CD14-positive monocyte (primary cell): ENCODE measurements at regions not wholly inside any gene's neighbourhood (a gene's known extent, or its start where the extent isn't known, plus 50 kb on each side); places are given as distances from the start of the nearest gene placed in this dataset.

ENCODE experiments used
- DNase-seq, 3 donors: peaks; one replicate each; pipeline ENCODE4 v3.0.0-alpha.2; 2011 to 2022
- H2AFZ ChIP-seq: 2 replicates; pipeline ENCODE4 v1.6.0; 2012; ENCODE audit warnings: mild to moderate bottlenecking, low read depth, low read length, inconsistent platforms; ENCODE audit not compliant: insufficient read depth, poor library complexity, severe bottlenecking
- H3K27ac ChIP-seq, 2 donors: 1 replicate in 1 of 2; 2 replicates in 1 of 2; pipeline ENCODE4 v1.5.1; 2012 to 2013; ENCODE audit warnings: low read length in 2 of 2, control low read depth in 1 of 2, inconsistent platforms in 1 of 2, low read depth in 1 of 2, mild to moderate bottlenecking in 1 of 2
- H3K27me3 ChIP-seq, 2 donors: one replicate each; pipeline versions ENCODE4 v1.6.0 to v1.6.1; 2011 to 2013; ENCODE audit warnings: low read length in 2 of 2; ENCODE audit not compliant: control insufficient read depth in 2 of 2, insufficient read depth in 2 of 2
- H3K36me3 ChIP-seq, 2 donors: replicated peaks in 1 of 2; 1 replicate in 1 of 2; 2 replicates in 1 of 2; pipeline versions ENCODE4 v1.5.1 to v1.6.1; 2012 to 2013; ENCODE audit warnings: low read length in 2 of 2, control low read depth in 1 of 2, inconsistent platforms in 1 of 2, mild to moderate bottlenecking in 1 of 2; ENCODE audit not compliant: insufficient read depth in 2 of 2, control insufficient read depth in 1 of 2
- H3K4me1 ChIP-seq, 2 donors: 1 replicate in 1 of 2; 2 replicates in 1 of 2; pipeline versions ENCODE4 v1.5.1 to v1.6.1; 2012 to 2013; ENCODE audit warnings: low read length in 2 of 2, control low read depth in 1 of 2, inconsistent platforms in 1 of 2, mild to moderate bottlenecking in 1 of 2, moderate library complexity in 1 of 2; ENCODE audit not compliant: insufficient read depth in 2 of 2, control insufficient read depth in 1 of 2
- H3K4me2 ChIP-seq: replicated peaks from 2 replicates; pipeline ENCODE3; 2012; ENCODE audit warnings: low read length, moderate library complexity, mild to moderate bottlenecking; ENCODE audit not compliant: poor library complexity, severe bottlenecking; ENCODE audit errors: extremely low read depth
- H3K4me3 ChIP-seq, 3 experiments: fragments of 200-600 bp in 1 of 3; sonication (generic) in 1 of 3; replicated peaks in 1 of 3; 1 replicate in 2 of 3; 2 replicates in 1 of 3; pipeline ENCODE4 v1.5.1; 2011 to 2013; ENCODE audit warnings: low read length in 3 of 3, mild to moderate bottlenecking in 3 of 3, control low read depth in 2 of 3, low read depth in 2 of 3, inconsistent platforms in 1 of 3, moderate library complexity in 1 of 3
- H3K79me2 ChIP-seq: 2 replicates; pipeline ENCODE4 v1.6.0; 2012; ENCODE audit warnings: mild to moderate bottlenecking, control low read depth, inconsistent platforms, low read length, moderate library complexity; ENCODE audit not compliant: insufficient read depth
- H3K9ac ChIP-seq: 2 replicates; pipeline ENCODE4 v1.6.0; 2017; ENCODE audit warnings: low read length, mild to moderate bottlenecking; ENCODE audit not compliant: insufficient read depth, poor library complexity, severe bottlenecking
- H3K9me3 ChIP-seq, 2 donors: replicated peaks in 1 of 2; 1 replicate in 1 of 2; 2 replicates in 1 of 2; pipeline versions ENCODE4 v1.5.1 to v1.6.1; 2012 to 2013; ENCODE audit warnings: low read length in 2 of 2, control low read depth in 1 of 2; ENCODE audit not compliant: control insufficient read depth in 1 of 2, insufficient read depth in 1 of 2
- H4K20me1 ChIP-seq: 2 replicates; pipeline ENCODE4 v1.6.0; 2012; ENCODE audit warnings: mild to moderate bottlenecking, low read length, control low read depth, moderate library complexity; ENCODE audit not compliant: insufficient read depth
- H3K27ac Mint-ChIP-seq, 7 donors: one replicate each; pipeline ENCODE4 v1.8.0; 2020; ENCODE audit warnings: mild to moderate bottlenecking in 7 of 7, mixed read lengths in 7 of 7, moderate library complexity in 6 of 7, inconsistent platforms in 2 of 7
- H3K27me3 Mint-ChIP-seq, 3 donors: one replicate each; pipeline ENCODE4 v1.8.0; 2021 to 2022; ENCODE audit warnings: low read depth in 3 of 3, mild to moderate bottlenecking in 3 of 3, mixed read lengths in 3 of 3, moderate library complexity in 3 of 3, inconsistent platforms in 1 of 3
- H3K36me3 Mint-ChIP-seq, 2 donors: one replicate each; pipeline ENCODE4 v1.8.0; 2020; ENCODE audit warnings: mixed read lengths in 2 of 2, inconsistent platforms in 1 of 2, mild to moderate bottlenecking in 1 of 2
- H3K4me1 Mint-ChIP-seq: one replicate; pipeline ENCODE4 v1.8.0; 2020; ENCODE audit warnings: mild to moderate bottlenecking, mixed read lengths
- H3K4me3 Mint-ChIP-seq, 2 donors: one replicate each; pipeline ENCODE4 v1.8.0; 2020; ENCODE audit warnings: mild to moderate bottlenecking in 2 of 2, mixed read lengths in 2 of 2, moderate library complexity in 1 of 2
- H3K9me3 Mint-ChIP-seq, 7 donors: one replicate each; pipeline ENCODE4 v1.8.0; 2020 to 2022; ENCODE audit warnings: mixed read lengths in 7 of 7, mild to moderate bottlenecking in 6 of 7, moderate library complexity in 6 of 7, inconsistent platforms in 2 of 7
- CTCF ChIP-seq: fragments of 200-600 bp; IDR thresholded peaks from one replicate; pipeline ENCODE4 v1.8.0; 2022; ENCODE audit warnings: antibody characterized with exemption, mild to moderate bottlenecking
- WGBS: methylation state at CpG from one replicate; pipeline ENCODE4 v1.1.5; 2013; ENCODE audit warnings: missing lambda C conversion rate; ENCODE audit not compliant: insufficient coverage; 5-methylcytosine and 5-hydroxymethylcytosine counted together
- intact Hi-C, 2 donors: fragments of 100-400 bp; cut with micrococcal nuclease; formaldehyde crosslinking; loops; one replicate each; pipeline versions ENCODE4 v1.15.0 to v1.15.1; 2023

GRCh38 chr5:100690036-100690560, 154.9 kb downstream of the FAM174A start:
- Histone ChIP-seq H4K20me1 (no peaks in the 10 kb centered on the region), H2AFZ (peak overlapping the region; percentile 4), H3K9me3 (peaks cover 0 to 7% of the 10 kb centered on the region in 2 donors), H3K9ac (no peak overlapping the region), H3K27ac (no peak overlapping the region), H3K79me2 (no peaks in the 10 kb centered on the region), H3K36me3 (no peaks in the 10 kb centered on the region), H3K4me3 (no peak overlapping the region), H3K4me1 (no peaks in the 10 kb centered on the region), H3K27me3 (no peaks in the 10 kb centered on the region), H3K4me2 (no peak overlapping the region)
- Mint-ChIP-seq H3K9me3 (peaks cover 3 to 10% (median 6%) of the 10 kb centered on the region in 7 donors), H3K27ac (peak overlapping the region in 1 of 7 donors; percentile 39), H3K4me1 (peaks cover 7% of the 10 kb centered on the region), H3K4me3 (no peak overlapping the region), H3K36me3 (no peaks in the 10 kb centered on the region), H3K27me3 (peaks cover 0 to 2% (median 0%) of the 10 kb centered on the region in 3 donors)
- intact Hi-C loops = no loop called here
- 93% methylated on average over 2 of the region's 4 CpGs for WGBS
- no peak for TF ChIP-seq CTCF
- no peak for DNase-seq

GRCh38 chr5:100691085-100691484, 155.9 kb downstream of the FAM174A start:
- Histone ChIP-seq H3K36me3 (no peaks in the 10 kb centered on the region), H3K4me1 (no peaks in the 10 kb centered on the region), H3K4me3 (no peak overlapping the region), H3K9ac (no peak overlapping the region), H3K27ac (no peak overlapping the region), H3K4me2 (no peak overlapping the region), H3K79me2 (no peaks in the 10 kb centered on the region), H3K27me3 (no peaks in the 10 kb centered on the region), H3K9me3 (peaks cover 0 to 7% of the 10 kb centered on the region in 2 donors), H4K20me1 (no peaks in the 10 kb centered on the region), H2AFZ (no peak overlapping the region)
- H3K27ac Mint-ChIP-seq = no peak overlapping the region
- peaks cover 3 to 10% (median 6%) of the 10 kb centered on the region in 7 donors for H3K9me3 Mint-ChIP-seq
- H3K4me1 Mint-ChIP-seq = peaks cover 7% of the 10 kb centered on the region
- DNase-seq = no peak
- no peak overlapping the region for H3K4me3 Mint-ChIP-seq
- intact Hi-C loops = no loop called here
- H3K27me3 Mint-ChIP-seq = peaks cover 0 to 2% (median 0%) of the 10 kb centered on the region in 3 donors
- no peak for TF ChIP-seq CTCF
- H3K36me3 Mint-ChIP-seq = no peaks in the 10 kb centered on the region
